Bronchial epithelial cell (primary cell): ENCODE measurements at regions not wholly inside any gene's neighbourhood (a gene's known extent, or its start where the extent isn't known, plus 50 kb on each side); places are given as distances from the start of the nearest gene placed in this dataset.
"Not testable (repeated sequence)": the region's sequence is repeated elsewhere in the genome, so short reads cannot be mapped to it uniquely, and the experiment has no call there.

Experiments
- DNase-seq: peaks from one replicate; pipeline ENCODE4 v3.0.0-alpha.2; 2010; ENCODE audit warnings: low read depth
- FAIRE-seq: peaks from 2 replicates; lab custom pipeline; 2011; peaks lifted over from hg19 to GRCh38; lab: Jason Lieb, UNC
- H3K27me3 ChIP-seq: 2 replicates; pipeline ENCODE4 v1.5.1; 2011; ENCODE audit warnings: low read length; ENCODE audit not compliant: control insufficient read depth, insufficient read depth
- H3K36me3 ChIP-seq: 2 replicates; pipeline ENCODE4 v1.5.1; 2011; ENCODE audit warnings: low read length; ENCODE audit not compliant: control insufficient read depth, insufficient read depth
- H3K4me3 ChIP-seq: 2 replicates; pipeline ENCODE4 v1.5.1; 2011; ENCODE audit warnings: mild to moderate bottlenecking, low read depth, low read length, control low read depth
- TF ChIP-seq, protein P1 (sequence below): IDR thresholded peaks from 2 replicates; pipeline ENCODE4 v1.5.1; 2011; ENCODE audit warnings: mild to moderate bottlenecking, moderate library complexity, low read length, control low read depth, inconsistent platforms; ENCODE audit not compliant: insufficient read depth, severe bottlenecking

DNA sequence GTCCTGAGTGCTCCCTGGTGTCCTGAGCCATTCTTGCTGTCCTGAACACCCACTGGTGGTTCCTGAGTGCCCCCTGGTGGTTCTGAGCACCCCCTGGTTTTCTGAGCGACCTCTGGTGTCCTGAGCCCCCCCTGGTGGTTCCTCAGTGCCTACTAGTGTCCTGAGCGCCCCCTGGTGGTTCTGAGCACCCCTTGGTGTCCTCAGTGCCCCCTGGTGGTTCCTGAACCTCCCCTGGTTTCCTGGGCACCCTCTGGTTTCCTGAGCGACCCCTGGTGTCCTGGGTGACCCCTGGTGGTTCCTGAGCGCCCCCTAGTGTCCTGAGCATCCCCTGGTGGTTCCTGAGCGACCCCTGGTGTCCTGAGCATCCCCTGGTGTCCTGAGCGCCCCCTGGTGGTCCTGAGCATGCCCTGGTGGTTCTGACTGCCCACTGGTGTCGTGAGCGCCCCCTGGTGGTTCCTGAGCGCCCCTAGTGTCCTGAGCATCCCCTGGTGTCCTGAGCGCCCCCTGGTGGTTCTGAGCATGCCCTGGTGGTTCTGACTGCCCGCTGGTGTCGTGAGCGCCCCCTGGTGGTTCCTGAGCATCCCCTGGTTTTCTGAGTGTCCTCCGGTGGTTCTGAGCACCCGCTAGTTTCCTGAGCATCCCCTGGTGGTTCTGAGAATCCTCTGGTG, 473.1 kb downstream of the TMEM121 start:
- Histone ChIP-seq H3K36me3 (no peaks in the 10 kb centered on the region), H3K4me3 (no peak overlapping the region), H3K27me3 (no peaks in the 10 kb centered on the region)
- FAIRE-seq (no peak), DNase-seq (no peak)
- TF ChIP-seq, protein P1, sequence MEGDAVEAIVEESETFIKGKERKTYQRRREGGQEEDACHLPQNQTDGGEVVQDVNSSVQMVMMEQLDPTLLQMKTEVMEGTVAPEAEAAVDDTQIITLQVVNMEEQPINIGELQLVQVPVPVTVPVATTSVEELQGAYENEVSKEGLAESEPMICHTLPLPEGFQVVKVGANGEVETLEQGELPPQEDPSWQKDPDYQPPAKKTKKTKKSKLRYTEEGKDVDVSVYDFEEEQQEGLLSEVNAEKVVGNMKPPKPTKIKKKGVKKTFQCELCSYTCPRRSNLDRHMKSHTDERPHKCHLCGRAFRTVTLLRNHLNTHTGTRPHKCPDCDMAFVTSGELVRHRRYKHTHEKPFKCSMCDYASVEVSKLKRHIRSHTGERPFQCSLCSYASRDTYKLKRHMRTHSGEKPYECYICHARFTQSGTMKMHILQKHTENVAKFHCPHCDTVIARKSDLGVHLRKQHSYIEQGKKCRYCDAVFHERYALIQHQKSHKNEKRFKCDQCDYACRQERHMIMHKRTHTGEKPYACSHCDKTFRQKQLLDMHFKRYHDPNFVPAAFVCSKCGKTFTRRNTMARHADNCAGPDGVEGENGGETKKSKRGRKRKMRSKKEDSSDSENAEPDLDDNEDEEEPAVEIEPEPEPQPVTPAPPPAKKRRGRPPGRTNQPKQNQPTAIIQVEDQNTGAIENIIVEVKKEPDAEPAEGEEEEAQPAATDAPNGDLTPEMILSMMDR: peak; percentile 14

DNA sequence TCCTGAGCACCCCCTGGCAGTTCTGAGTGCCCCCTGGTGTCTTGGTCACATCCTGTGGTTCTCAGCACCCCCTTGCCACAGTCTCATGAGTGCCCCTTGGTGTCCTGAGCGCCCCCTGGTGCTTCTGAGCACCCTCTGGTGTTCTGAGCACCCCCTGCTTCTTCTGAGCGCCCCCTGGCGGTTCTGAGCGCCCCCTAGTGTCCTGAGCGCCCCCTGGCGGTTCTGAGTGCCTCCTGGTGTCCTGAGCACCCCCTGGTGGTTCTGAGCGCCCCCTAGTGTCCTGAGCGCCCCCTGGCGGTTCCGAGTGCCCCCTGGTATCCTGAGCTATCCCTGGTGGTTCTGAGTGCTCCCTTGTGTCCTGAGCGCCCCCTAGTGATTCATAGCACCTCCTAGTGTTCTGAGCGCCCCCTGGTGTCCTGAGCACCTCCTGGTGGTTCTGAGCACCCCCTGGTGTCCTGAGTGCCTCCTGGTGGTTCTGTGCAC, 473.7 kb downstream of the TMEM121 start:
- FAIRE-seq, H3K27me3 ChIP-seq, H3K4me3 ChIP-seq, DNase-seq, H3K36me3 ChIP-seq: not testable (repeated sequence)

DNA sequence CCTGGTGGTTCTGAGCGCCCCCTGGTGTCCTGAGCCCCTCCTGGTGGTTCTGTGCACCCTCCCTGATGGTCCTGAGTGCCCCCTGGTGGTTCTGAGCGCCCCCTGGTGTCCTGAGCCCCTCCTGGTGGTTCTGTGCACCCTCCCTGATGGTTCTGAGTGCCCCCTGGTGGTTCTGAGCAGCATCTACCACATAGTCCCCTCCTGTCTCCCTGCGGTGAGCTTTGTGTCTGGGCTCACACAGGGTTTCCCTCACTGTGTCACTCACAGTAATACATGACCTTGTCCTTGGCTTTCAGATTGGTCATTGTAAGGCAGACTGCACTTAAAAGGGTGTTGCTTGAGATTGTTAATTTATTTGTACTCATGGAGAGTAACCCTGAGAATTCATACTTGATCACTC, 474.9 kb downstream of the TMEM121 start:
- H3K4me3 ChIP-seq, H3K27me3 ChIP-seq, H3K36me3 ChIP-seq, DNase-seq, FAIRE-seq: not testable (repeated sequence)

DNA sequence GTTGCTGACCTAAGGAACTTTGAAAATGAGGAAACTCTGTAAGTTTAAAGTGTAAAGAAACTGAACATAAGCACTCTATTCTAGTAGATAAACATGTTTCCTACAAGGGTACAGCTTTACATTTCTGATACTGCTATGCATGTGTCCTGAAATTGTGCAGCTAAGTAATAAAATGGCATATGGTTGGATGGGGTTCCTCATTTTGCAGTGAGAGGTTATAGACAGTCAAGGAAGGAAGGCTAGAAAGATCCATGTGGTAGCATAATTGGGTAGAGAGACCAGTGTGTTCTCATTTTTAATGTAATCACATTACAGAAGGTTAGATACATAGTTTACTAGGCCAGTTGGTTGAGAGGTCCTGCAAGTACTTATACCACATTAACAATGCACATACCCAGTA, 477.0 kb downstream of the TMEM121 start:
- FAIRE-seq (no peak), DNase-seq (no peak)
- no peaks in the 10 kb centered on the region for H3K36me3 ChIP-seq
- H3K4me3 ChIP-seq: no peak overlapping the region
- H3K27me3 ChIP-seq: no peaks in the 10 kb centered on the region
- TF ChIP-seq, protein P1: no peak

DNA sequence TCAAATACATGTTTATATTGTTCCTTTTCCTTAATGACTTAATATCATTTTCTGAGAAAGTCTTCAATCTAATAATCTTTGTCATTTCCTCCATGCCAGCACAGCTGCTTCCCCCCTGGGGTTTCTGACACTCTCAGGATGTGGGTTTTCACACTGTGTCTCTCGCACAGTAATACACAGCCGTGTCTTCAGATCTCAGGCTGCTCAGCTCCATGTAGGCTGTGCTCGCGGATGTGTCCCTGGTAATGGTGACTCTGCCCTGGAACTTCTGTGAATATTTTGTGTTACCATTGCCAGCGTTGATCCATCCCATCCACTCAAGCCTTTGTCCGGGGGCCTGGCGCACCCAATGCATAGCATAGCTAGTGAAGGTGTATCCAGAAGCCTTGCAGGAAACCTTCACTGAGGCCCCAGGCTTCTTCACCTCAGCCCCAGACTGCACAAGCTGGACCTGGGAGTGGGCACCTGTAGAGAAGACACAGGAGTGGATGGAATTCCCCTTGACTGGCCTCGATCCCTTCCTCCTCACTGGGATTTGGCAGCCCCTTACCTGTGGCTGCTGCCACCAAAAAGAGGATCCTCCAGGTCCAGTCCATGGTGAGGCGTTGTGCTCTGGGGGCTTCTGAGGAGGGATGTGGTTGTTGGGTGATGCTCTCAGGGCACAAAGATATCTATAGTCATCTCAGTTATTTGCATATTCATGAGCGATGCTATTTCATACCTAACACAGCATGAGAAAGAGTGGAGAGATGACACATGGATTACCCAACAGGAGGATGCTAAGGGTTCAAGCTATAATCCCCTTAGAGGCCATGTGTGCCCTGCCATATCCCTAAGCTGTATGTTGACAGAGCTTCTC, 478.8 kb downstream of the TMEM121 start:
- H3K27me3 ChIP-seq, H3K36me3 ChIP-seq, H3K4me3 ChIP-seq, DNase-seq: not testable (repeated sequence)
- FAIRE-seq: peak; percentile 98

DNA sequence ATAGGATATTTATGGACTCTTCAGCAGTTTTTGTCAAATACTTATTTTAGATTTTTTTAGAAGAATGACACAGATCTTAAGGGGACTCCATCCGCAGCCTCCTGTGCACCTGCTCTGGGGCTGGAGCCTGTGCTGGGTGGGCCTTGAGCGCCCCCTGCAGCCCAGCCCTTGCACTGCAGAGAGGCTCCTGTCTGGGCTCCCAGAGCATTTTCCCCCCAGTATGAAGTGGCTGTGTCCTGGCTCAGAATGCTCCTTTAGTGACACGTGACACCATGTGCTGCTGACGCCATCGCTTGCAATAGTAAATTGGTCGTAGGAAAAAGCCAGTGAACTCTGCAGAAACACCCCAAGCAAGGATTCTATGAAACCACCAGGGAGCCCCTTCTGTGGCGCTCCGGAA, 479.7 kb downstream of the TMEM121 start:
- H3K36me3 ChIP-seq, H3K4me3 ChIP-seq, FAIRE-seq, DNase-seq, H3K27me3 ChIP-seq: not testable (repeated sequence)

DNA sequence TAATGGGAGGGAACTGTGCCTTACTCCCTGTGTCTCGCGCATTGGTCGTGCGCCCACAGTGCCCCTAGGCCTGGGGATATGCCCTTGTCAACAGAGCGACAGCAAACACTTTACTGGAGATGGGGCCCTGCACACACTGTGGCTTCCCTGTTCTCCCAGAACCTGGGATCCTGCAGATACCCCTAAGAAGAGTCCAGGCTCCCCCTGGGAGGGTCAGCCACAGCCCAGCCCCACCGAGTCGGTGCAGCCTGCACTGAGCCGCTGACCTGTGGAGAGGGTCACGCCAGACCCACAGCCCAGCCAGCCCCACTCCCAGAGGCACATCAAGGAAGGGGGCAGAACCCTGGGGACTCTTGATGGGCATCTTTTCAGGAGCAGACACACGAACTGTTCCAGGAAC, 480.3 kb downstream of the TMEM121 start:
- H3K36me3 ChIP-seq, DNase-seq, FAIRE-seq, H3K4me3 ChIP-seq, H3K27me3 ChIP-seq: not testable (repeated sequence)

DNA sequence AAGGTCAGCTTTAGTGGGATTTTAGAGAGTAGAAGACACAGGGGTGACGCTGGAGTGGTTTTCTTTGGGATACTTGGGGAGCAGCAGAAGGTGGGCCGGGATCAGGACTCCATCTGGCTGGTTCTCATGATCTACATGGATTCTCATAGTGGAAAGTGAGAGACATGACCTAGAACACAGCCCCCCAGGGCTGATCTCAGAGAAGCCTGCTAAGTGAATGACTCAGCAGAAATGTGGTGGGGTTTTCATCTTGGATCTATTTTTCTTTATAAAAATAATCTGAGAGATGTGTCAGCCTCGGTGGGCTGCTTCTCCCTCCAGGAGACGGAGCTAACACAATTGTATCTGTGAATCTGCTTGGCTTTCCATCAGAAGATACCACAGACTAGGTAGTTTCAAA, 484.4 kb downstream of the TMEM121 start:
- TF ChIP-seq, protein P1: no peak
- Histone ChIP-seq H3K36me3 (no peaks in the 10 kb centered on the region), H3K27me3 (no peaks in the 10 kb centered on the region), H3K4me3 (no peak overlapping the region)
- FAIRE-seq (peak; percentile 92), DNase-seq (no peak)

DNA sequence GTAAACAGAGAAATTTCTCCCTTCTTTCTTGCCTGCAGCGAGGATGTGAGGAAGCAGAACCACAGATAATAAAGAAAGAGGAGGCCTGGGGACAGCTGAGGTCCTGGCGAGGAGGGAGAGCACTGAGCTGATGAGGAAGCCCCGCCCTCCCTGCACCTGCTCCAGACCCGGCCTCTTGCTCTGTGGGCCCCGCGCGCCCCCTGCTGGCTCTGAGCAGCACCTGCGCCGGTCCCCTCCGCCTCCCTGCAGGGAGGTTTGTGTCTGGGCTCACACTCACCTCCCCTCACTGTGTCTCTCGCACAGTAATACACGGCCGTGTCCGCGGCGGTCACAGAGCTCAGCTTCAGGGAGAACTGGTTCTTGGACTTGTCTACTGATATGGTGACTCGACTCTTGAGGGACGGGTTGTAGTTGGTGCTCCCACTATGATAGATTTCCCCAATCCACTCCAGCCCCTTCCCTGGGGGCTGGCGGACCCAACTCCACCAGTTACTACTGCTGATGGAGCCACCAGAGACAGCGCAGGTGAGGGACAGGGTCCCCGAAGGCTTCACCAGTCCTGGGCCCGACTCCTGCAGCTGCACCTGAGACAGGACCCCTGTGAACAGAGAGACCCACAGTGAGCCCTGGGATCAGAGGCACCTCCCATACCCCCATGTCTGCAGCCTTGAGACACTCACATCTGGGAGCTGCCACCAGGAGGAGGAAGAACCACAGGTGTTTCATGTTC, 485.4 kb downstream of the TMEM121 start:
- H3K4me3 ChIP-seq, H3K36me3 ChIP-seq, FAIRE-seq, H3K27me3 ChIP-seq, DNase-seq: not testable (repeated sequence)

DNA sequence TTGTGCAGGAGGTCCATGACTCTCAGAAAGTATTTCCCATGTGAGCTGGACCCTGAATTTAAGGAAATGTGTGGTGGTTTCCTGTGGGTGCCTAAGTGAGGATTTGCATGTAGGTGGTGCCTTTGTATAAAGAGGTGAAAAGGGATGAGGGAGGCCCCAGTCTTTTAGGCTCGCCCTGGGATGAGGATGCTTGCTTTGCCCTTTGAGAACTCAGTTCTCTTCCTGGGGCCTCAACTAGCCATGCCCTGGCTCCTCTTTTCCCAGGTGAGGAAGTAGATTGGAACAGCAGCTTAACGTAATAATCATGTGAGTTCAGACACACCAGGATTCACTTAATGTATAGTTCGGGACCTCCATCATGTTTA, 486.0 kb downstream of the TMEM121 start:
- not testable (repeated sequence) for H3K4me3 ChIP-seq, H3K27me3 ChIP-seq, DNase-seq, H3K36me3 ChIP-seq
- peak; percentile 88 for FAIRE-seq
